ENCODE measurements at regions not wholly inside any gene's neighbourhood (a gene's known extent, or its start where the extent isn't known, plus 50 kb on each side); places are given as distances from the start of the nearest gene placed in this dataset.

GRCh38 chr20:39248171-39248861 lies 286.2 kb downstream of the DHX35 start:
- ATAC-seq (no peak), DNase-seq (ENCODE audit: low spot score) (no peak)
- no peaks in the 10 kb centered on the region for H3K36me3 Mint-ChIP-seq
- no peaks in the 10 kb centered on the region for H3K4me1 Mint-ChIP-seq
- POLR2A ChIA-PET = no interaction called here
- H3K27me3 Mint-ChIP-seq (ENCODE audit: low read depth) = no peaks in the 10 kb centered on the region; the same call in 1 of the 2 replicates
- no peak for TF ChIP-seq CDX4 (CRISPR knock-in tag; IDR thresholded peaks at IDR 0.05; ENCODE audit: borderline replicate concordance)
- TF ChIP-seq NFATC4 (CRISPR knock-in tag; IDR thresholded peaks at IDR 0.05) = no peak
- no peak for TF ChIP-seq JUN (CRISPR knock-in tag; IDR thresholded peaks at IDR 0.05)
- no peak for TF ChIP-seq ZNF121 (CRISPR knock-in tag; IDR thresholded peaks at IDR 0.05)
- no peak for TF ChIP-seq MXD4 (CRISPR knock-in tag; IDR thresholded peaks at IDR 0.05; ENCODE audit: borderline replicate concordance)
- TF ChIP-seq IRF2 (CRISPR knock-in tag; IDR thresholded peaks at IDR 0.05; ENCODE audit: borderline replicate concordance, low read depth) = no peak
- TF ChIP-seq STAT6 (CRISPR knock-in tag; conservative IDR thresholded peaks at IDR 0.05; ENCODE audit: low read depth) = no peak
- no peak for TF ChIP-seq FOXP4 (CRISPR knock-in tag; IDR thresholded peaks at IDR 0.05)
- no peak for TF ChIP-seq CBFB (CRISPR knock-in tag; IDR thresholded peaks at IDR 0.05; ENCODE audit: low read depth)
- no peak for TF ChIP-seq NFE2L1 (CRISPR knock-in tag; IDR thresholded peaks at IDR 0.05)
- TF ChIP-seq, protein P1, sequence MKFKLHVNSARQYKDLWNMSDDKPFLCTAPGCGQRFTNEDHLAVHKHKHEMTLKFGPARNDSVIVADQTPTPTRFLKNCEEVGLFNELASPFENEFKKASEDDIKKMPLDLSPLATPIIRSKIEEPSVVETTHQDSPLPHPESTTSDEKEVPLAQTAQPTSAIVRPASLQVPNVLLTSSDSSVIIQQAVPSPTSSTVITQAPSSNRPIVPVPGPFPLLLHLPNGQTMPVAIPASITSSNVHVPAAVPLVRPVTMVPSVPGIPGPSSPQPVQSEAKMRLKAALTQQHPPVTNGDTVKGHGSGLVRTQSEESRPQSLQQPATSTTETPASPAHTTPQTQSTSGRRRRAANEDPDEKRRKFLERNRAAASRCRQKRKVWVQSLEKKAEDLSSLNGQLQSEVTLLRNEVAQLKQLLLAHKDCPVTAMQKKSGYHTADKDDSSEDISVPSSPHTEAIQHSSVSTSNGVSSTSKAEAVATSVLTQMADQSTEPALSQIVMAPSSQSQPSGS (CRISPR knock-in tag; IDR thresholded peaks at IDR 0.05; ENCODE audit: borderline replicate concordance, low read depth) = no peak
- no peak for TF ChIP-seq E2F4 (CRISPR knock-in tag; IDR thresholded peaks at IDR 0.05; ENCODE audit: borderline replicate concordance, low read depth)
- no peak overlapping the region for H3K4me3 Mint-ChIP-seq
- peaks cover under 1% of the 10 kb centered on the region; the same call in 1 of the 2 replicates for H3K9me3 Mint-ChIP-seq
- H3K27ac Mint-ChIP-seq = no peak overlapping the region
- CTCF ChIA-PET = interaction anchor here (1.1 to 3.5 kb wide), 3 partner anchors 16 to 199 kb away, joined by 3 to 11 read pairs (median 4); no protein-coding TSS in a partner anchor

DNA sequence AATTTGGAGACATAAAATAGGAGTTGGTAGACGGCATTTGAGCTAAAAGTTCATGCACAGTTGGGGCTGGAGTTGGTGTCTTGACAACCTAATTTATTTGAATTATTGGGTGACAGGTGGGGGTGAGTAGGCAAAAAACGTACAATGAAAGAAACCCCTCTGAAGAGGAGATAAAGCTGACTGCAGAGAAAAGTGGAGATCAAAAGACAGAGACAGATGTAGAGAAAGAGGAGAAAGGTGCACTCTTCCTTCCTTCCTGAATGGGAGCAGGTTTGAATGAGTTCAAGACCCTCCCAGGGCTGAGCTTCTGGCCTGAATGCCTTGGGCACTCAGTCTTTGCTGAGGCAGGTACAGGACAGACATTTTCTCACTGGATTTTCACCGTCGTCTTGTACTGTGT lies 284.3 kb downstream of the DHX35 start:
- TF ChIP-seq, protein P2, sequence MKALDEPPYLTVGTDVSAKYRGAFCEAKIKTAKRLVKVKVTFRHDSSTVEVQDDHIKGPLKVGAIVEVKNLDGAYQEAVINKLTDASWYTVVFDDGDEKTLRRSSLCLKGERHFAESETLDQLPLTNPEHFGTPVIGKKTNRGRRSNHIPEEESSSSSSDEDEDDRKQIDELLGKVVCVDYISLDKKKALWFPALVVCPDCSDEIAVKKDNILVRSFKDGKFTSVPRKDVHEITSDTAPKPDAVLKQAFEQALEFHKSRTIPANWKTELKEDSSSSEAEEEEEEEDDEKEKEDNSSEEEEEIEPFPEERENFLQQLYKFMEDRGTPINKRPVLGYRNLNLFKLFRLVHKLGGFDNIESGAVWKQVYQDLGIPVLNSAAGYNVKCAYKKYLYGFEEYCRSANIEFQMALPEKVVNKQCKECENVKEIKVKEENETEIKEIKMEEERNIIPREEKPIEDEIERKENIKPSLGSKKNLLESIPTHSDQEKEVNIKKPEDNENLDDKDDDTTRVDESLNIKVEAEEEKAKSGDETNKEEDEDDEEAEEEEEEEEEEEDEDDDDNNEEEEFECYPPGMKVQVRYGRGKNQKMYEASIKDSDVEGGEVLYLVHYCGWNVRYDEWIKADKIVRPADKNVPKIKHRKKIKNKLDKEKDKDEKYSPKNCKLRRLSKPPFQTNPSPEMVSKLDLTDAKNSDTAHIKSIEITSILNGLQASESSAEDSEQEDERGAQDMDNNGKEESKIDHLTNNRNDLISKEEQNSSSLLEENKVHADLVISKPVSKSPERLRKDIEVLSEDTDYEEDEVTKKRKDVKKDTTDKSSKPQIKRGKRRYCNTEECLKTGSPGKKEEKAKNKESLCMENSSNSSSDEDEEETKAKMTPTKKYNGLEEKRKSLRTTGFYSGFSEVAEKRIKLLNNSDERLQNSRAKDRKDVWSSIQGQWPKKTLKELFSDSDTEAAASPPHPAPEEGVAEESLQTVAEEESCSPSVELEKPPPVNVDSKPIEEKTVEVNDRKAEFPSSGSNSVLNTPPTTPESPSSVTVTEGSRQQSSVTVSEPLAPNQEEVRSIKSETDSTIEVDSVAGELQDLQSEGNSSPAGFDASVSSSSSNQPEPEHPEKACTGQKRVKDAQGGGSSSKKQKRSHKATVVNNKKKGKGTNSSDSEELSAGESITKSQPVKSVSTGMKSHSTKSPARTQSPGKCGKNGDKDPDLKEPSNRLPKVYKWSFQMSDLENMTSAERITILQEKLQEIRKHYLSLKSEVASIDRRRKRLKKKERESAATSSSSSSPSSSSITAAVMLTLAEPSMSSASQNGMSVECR (CRISPR knock-in tag; IDR thresholded peaks at IDR 0.05; ENCODE audit: borderline replicate concordance) = no peak
- TF ChIP-seq GRHL2 (CRISPR knock-in tag; IDR thresholded peaks at IDR 0.05; ENCODE audit: insufficient replicate concordance, severe bottlenecking) (no peak), ZNF396 (CRISPR knock-in tag; IDR thresholded peaks at IDR 0.05; ENCODE audit: borderline replicate concordance) (no peak), NFYB (CRISPR knock-in tag; conservative IDR thresholded peaks at IDR 0.05; ENCODE audit: low read depth) (no peak), JAZF1 (CRISPR knock-in tag; IDR thresholded peaks at IDR 0.05) (no peak), HMGA2 (CRISPR knock-in tag; IDR thresholded peaks at IDR 0.05) (no peak), IRF1 (CRISPR knock-in tag; IDR thresholded peaks at IDR 0.05) (no peak), CREB1 (CRISPR knock-in tag; IDR thresholded peaks at IDR 0.05) (no peak)
- peaks cover 12% of the 10 kb centered on the region for H3K9me3 Mint-ChIP-seq
- DNase-seq (ENCODE audit: low spot score) (no peak), ATAC-seq (no peak)
- peaks cover 4% of the 10 kb centered on the region for H3K27me3 Mint-ChIP-seq (ENCODE audit: low read depth)
- POLR2A ChIA-PET = interaction anchor here (0.6 kb wide), 1 partner anchor 447 kb away, joined by 3 read pairs; no protein-coding TSS in a partner anchor
- H3K27ac Mint-ChIP-seq = no peak overlapping the region
- H3K4me3 Mint-ChIP-seq = no peak overlapping the region
- CTCF ChIA-PET = interaction anchor here (0.8 to 3.5 kb wide), 6 partner anchors 18 to 1461 kb away, joined by 3 to 11 read pairs (median 4); no protein-coding TSS in a partner anchor
- H3K36me3 Mint-ChIP-seq = no peaks in the 10 kb centered on the region
- no peaks in the 10 kb centered on the region for H3K4me1 Mint-ChIP-seq

Data from WTC11 (cell line).